GM18502 (cell line): ENCODE measurements at regions not wholly inside any gene's neighbourhood (a gene's known extent, or its start where the extent isn't known, plus 50 kb on each side); places are given as distances from the start of the nearest gene placed in this dataset.
A peak's percentile ranks its signal among the peaks of the same experiment; 100 is the strongest.
"Not testable (repeated sequence)": the region's sequence is repeated elsewhere in the genome, so short reads cannot be mapped to it uniquely, and the experiment has no call there.

Source experiments
- ATAC-seq: cut with Tn5 transposase; IDR thresholded peaks from one replicate; pipeline ENCODE4 v1.9.1; 2021; ENCODE audit warnings: mild to moderate bottlenecking; ENCODE audit not compliant: unreplicated experiment, poor library complexity

GRCh38 chrX:129000018-129000417 lies 523.3 kb downstream of the SMARCA1 start:
- no peak for ATAC-seq

GRCh38 chrX:128992107-128992971 lies 531.0 kb downstream of the SMARCA1 start:
- ATAC-seq: no peak

- ATAC-seq: peak; percentile 84
These were observed 547.5 kb downstream of the SMARCA1 start for GRCh38 chrX:128975745-128976144.

GRCh38 chrX:128973033-128973432 lies 550.3 kb downstream of the SMARCA1 start:
- no peak for ATAC-seq

- ATAC-seq: no peak
These were observed 562.0 kb downstream of the SMARCA1 start for GRCh38 chrX:128961290-128961689.

- ATAC-seq: not testable (repeated sequence)
These were observed 568.6 kb downstream of the SMARCA1 start for GRCh38 chrX:128954697-128955096.

GRCh38 chrX:128931071-128931470 lies 592.2 kb downstream of the SMARCA1 start:
- ATAC-seq: no peak

- no peak for ATAC-seq
These were observed 593.8 kb downstream of the SMARCA1 start for GRCh38 chrX:128929271-128930057.

- no peak for ATAC-seq
These were observed 594.7 kb downstream of the SMARCA1 start for GRCh38 chrX:128928636-128929035.

- ATAC-seq: no peak
These were observed 595.9 kb downstream of the SMARCA1 start for GRCh38 chrX:128927363-128927762.

GRCh38 chrX:128906753-128907152 lies 616.5 kb downstream of the SMARCA1 start:
- ATAC-seq: no peak

- ATAC-seq: no peak
These were observed 622.3 kb downstream of the SMARCA1 start for GRCh38 chrX:128901018-128901417.

- ATAC-seq: no peak
These were observed 625.7 kb downstream of the SMARCA1 start for GRCh38 chrX:128897621-128898020.

- no peak for ATAC-seq
These were observed 631.7 kb downstream of the SMARCA1 start for GRCh38 chrX:128891554-128891953.

- no peak for ATAC-seq
These were observed 638.9 kb downstream of the SMARCA1 start for GRCh38 chrX:128884430-128884829.

- no peak for ATAC-seq
These were observed 639.6 kb downstream of the SMARCA1 start for GRCh38 chrX:128883650-128884049.

GRCh38 chrX:128870361-128870760 lies 652.9 kb downstream of the SMARCA1 start:
- no peak for ATAC-seq

- no peak for ATAC-seq
These were observed 660.7 kb downstream of the SMARCA1 start for GRCh38 chrX:128862557-128862956.

GRCh38 chrX:128848374-128848773 lies 674.9 kb downstream of the SMARCA1 start:
- ATAC-seq: no peak

- no peak for ATAC-seq
These were observed 676.9 kb downstream of the SMARCA1 start for GRCh38 chrX:128846385-128846784.

- no peak for ATAC-seq
These were observed 704.6 kb downstream of the SMARCA1 start for GRCh38 chrX:128818690-128819089.
